ENCODE measurements at regions not wholly inside any gene's neighbourhood (a gene's known extent, or its start where the extent isn't known, plus 50 kb on each side); places are given as distances from the start of the nearest gene placed in this dataset.
"Not testable (repeated sequence)": the region's sequence is repeated elsewhere in the genome, so short reads cannot be mapped to it uniquely, and the experiment has no call there.

GRCh38 chr1:212167098-212167497 lies 118.1 kb upstream of the PPP2R5A start:
- Histone ChIP-seq H3K4me3 (no peak overlapping the region), H3K4me1 (replicated peaks in 1 of 2) (peaks cover 0 to 7% of the 10 kb centered on the region in 2 donors), H3K27me3 (no peaks in the 10 kb centered on the region), H3K27ac (peak overlapping the region in 1 of 5 donors; percentile 23), H3K36me3 (replicated peaks in 1 of 2) (no peaks in the 10 kb centered on the region), H3K9me3 (replicated peaks in 1 of 3) (no peaks in the 10 kb centered on the region)
- WGBS, 4 donors = 9 to 16% (median 12%) methylated on average over 7 of the region's 7 CpGs
- intact Hi-C loops (cut with DNase I) = no loop called here
- DNase-seq = peak; percentile 49 to 86 (median 73)
- TF ChIP-seq CTCF (IDR thresholded peaks at IDR 0.05) (no peak), POLR2A (IDR thresholded peaks at IDR 0.05) (no peak)

- intact Hi-C loops (cut with DNase I) = no loop called here
Observed at GRCh38 chr1:212173567-212173966, 111.6 kb upstream of the PPP2R5A start.

GRCh38 chr1:212174295-212174694 lies 110.9 kb upstream of the PPP2R5A start:
- H3K27ac ChIP-seq; intact Hi-C loops (cut with DNase I); H3K4me3 ChIP-seq; H3K36me3 ChIP-seq (replicated peaks in 1 of 2); H3K27me3 ChIP-seq; DNase-seq; H3K9me3 ChIP-seq (replicated peaks in 1 of 3); H3K4me1 ChIP-seq (replicated peaks in 1 of 2): not testable (repeated sequence)
- WGBS, 4 donors = 89 to 93% (median 91%) methylated on average over 9 of the region's 9 CpGs

More at GRCh38 chr1:212173567-212173966, 111.6 kb upstream of the PPP2R5A start:
- no peaks in the 10 kb centered on the region for H3K27me3 ChIP-seq
- 74 to 98% (median 96%) methylated on average over 3 of the region's 3 CpGs for WGBS, 4 donors
- H3K27ac ChIP-seq = no peak overlapping the region
- no peak for DNase-seq
- H3K9me3 ChIP-seq (replicated peaks in 1 of 3) = no peaks in the 10 kb centered on the region
- TF ChIP-seq CTCF (IDR thresholded peaks at IDR 0.05) = no peak
- no peak for TF ChIP-seq POLR2A (IDR thresholded peaks at IDR 0.05)
- no peak overlapping the region for H3K4me3 ChIP-seq
- H3K36me3 ChIP-seq (replicated peaks in 1 of 2) = no peaks in the 10 kb centered on the region
- H3K4me1 ChIP-seq (replicated peaks in 1 of 2) = no peaks in the 10 kb centered on the region

- Histone ChIP-seq H3K27me3 (no peaks in the 10 kb centered on the region), H3K9me3 (replicated peaks in 1 of 3) (no peaks in the 10 kb centered on the region), H3K36me3 (replicated peaks in 1 of 2) (no peaks in the 10 kb centered on the region), H3K4me3 (no peak overlapping the region), H3K27ac (no peak overlapping the region), H3K4me1 (replicated peaks in 1 of 2) (no peaks in the 10 kb centered on the region)
- TF ChIP-seq POLR2A (IDR thresholded peaks at IDR 0.05) (no peak), CTCF (IDR thresholded peaks at IDR 0.05) (no peak)
- DNase-seq = no peak
- intact Hi-C loops (cut with DNase I) = no loop called here
- 93 to 98% (median 97%) methylated on average over 2 of the region's 2 CpGs for WGBS, 4 donors
Observed at GRCh38 chr1:212177542-212177941, 107.7 kb upstream of the PPP2R5A start.

- intact Hi-C loops (cut with DNase I) = no loop called here
- no peak for DNase-seq
- 81 to 84% (median 82%) methylated on average over 2 of the region's 2 CpGs for WGBS, 4 donors
- no peaks in the 10 kb centered on the region for H3K36me3 ChIP-seq (replicated peaks in 1 of 2)
- H3K27me3 ChIP-seq = no peaks in the 10 kb centered on the region
- no peak overlapping the region for H3K4me3 ChIP-seq
- H3K27ac ChIP-seq = no peak overlapping the region
- no peaks in the 10 kb centered on the region for H3K9me3 ChIP-seq (replicated peaks in 1 of 3)
- TF ChIP-seq CTCF (IDR thresholded peaks at IDR 0.05) (no peak), POLR2A (IDR thresholded peaks at IDR 0.05) (no peak)
- H3K4me1 ChIP-seq (replicated peaks in 1 of 2) = no peaks in the 10 kb centered on the region
Observed at GRCh38 chr1:212178851-212179250, 106.4 kb upstream of the PPP2R5A start.
